Breast epithelium (tissue), 4 donors: ENCODE measurements at regions not wholly inside any gene's neighbourhood (a gene's known extent, or its start where the extent isn't known, plus 50 kb on each side); places are given as distances from the start of the nearest gene placed in this dataset.

Source experiments
- DNase-seq, 2 donors: peaks; one replicate each; pipeline ENCODE4 v3.0.0-alpha.2; 2019; ENCODE audit warnings: low spot score in 2 of 2
- H3K27ac ChIP-seq, 2 donors: fragments of 200-600 bp; sonication (generic) in 1 of 2; one replicate each; pipeline ENCODE4 v1.5.1; 2016 to 2019; ENCODE audit warnings: mild to moderate bottlenecking in 1 of 2
- H3K27me3 ChIP-seq, 2 donors: fragments of 200-600 bp; sonication (generic) in 1 of 2; one replicate each; pipeline versions ENCODE4 v1.5.1 to v1.6.0; 2017 to 2019; ENCODE audit warnings: control low read depth in 1 of 2, mild to moderate bottlenecking in 1 of 2
- H3K36me3 ChIP-seq: fragments of 200-600 bp; one replicate; pipeline ENCODE4 v1.5.1; 2019
- H3K4me1 ChIP-seq, 2 donors: fragments of 200-600 bp; sonication (generic); one replicate each; pipeline ENCODE4 v1.5.1; 2016 to 2019; ENCODE audit warnings: control low read depth in 1 of 2
- H3K4me3 ChIP-seq, 3 donors: fragments of 200-600 bp; sonication (generic); 1 replicate in 2 of 3; 2 replicates in 1 of 3; pipeline ENCODE4 v1.5.1; 2016 to 2019; ENCODE audit warnings: mild to moderate bottlenecking in 3 of 3, moderate library complexity in 2 of 3
- H3K9me3 ChIP-seq, 2 donors: fragments of 200-600 bp; sonication (generic) in 1 of 2; one replicate each; pipeline ENCODE4 v1.5.1; 2016 to 2019; ENCODE audit warnings: control low read depth in 1 of 2
- CTCF ChIP-seq, 3 donors: fragments of 450-650 bp; IDR thresholded peaks; one replicate each; pipeline ENCODE4 v1.5.1; 2016 to 2017; ENCODE audit warnings: antibody characterized with exemption in 3 of 3, mild to moderate bottlenecking in 3 of 3, moderate library complexity in 3 of 3
- POLR2A ChIP-seq: fragments of 450-650 bp; IDR thresholded peaks from one replicate; pipeline ENCODE4 v1.6.1; 2016; ENCODE audit warnings: antibody characterized with exemption, mild to moderate bottlenecking, moderate library complexity
- POLR2AphosphoS5 ChIP-seq, 3 donors: sonication (generic); formaldehyde crosslinking; IDR thresholded peaks; one replicate each; pipeline ENCODE4 v1.6.1; 2017; ENCODE audit warnings: antibody characterized with exemption in 3 of 3
- intact Hi-C: fragments of 100-400 bp; cut with DNase I; formaldehyde crosslinking; loops from one replicate; pipeline ENCODE4 v1.15.1; 2023; ENCODE audit warnings: low total_unique reads

- Histone ChIP-seq H3K4me3 (no peak overlapping the region), H3K27me3 (peaks cover 0 to 23% of the 10 kb centered on the region in 2 donors), H3K27ac (no peak overlapping the region), H3K36me3 (no peaks in the 10 kb centered on the region), H3K9me3 (no peaks in the 10 kb centered on the region), H3K4me1 (no peaks in the 10 kb centered on the region)
- intact Hi-C loops, result no loop called here
- DNase-seq, result no peak
- TF ChIP-seq POLR2A, result no peak
- no peak for TF ChIP-seq POLR2AphosphoS5 (IDR thresholded peaks at IDR 0.05)
- no peak for TF ChIP-seq CTCF (IDR thresholded peaks at IDR 0.05)
Measured at GRCh38 chr12:108008163-108008905, 120.8 kb upstream of the WSCD2 start.

GRCh38 chr12:108009442-108010070 is 119.5 kb upstream of the WSCD2 start:
- no peak overlapping the region for H3K4me3 ChIP-seq
- DNase-seq, result no peak
- peaks cover 0 to 23% of the 10 kb centered on the region in 2 donors for H3K27me3 ChIP-seq
- intact Hi-C loops, result no loop called here
- H3K9me3 ChIP-seq, result no peaks in the 10 kb centered on the region
- H3K27ac ChIP-seq, result no peak overlapping the region
- no peaks in the 10 kb centered on the region for H3K4me1 ChIP-seq
- TF ChIP-seq CTCF (IDR thresholded peaks at IDR 0.05) (no peak), POLR2A (no peak), POLR2AphosphoS5 (IDR thresholded peaks at IDR 0.05) (no peak)
- no peaks in the 10 kb centered on the region for H3K36me3 ChIP-seq

GRCh38 chr12:108016022-108016564 is 113.0 kb upstream of the WSCD2 start:
- no peaks in the 10 kb centered on the region for H3K9me3 ChIP-seq
- intact Hi-C loops, result no loop called here
- no peak overlapping the region for H3K27ac ChIP-seq
- no peaks in the 10 kb centered on the region for H3K4me1 ChIP-seq
- H3K36me3 ChIP-seq, result no peaks in the 10 kb centered on the region
- TF ChIP-seq CTCF (IDR thresholded peaks at IDR 0.05) (no peak), POLR2A (no peak), POLR2AphosphoS5 (IDR thresholded peaks at IDR 0.05) (no peak)
- H3K27me3 ChIP-seq, result no peaks in the 10 kb centered on the region
- no peak for DNase-seq
- no peak overlapping the region for H3K4me3 ChIP-seq

- DNase-seq, result no peak
- Histone ChIP-seq H3K4me1 (no peaks in the 10 kb centered on the region), H3K27ac (no peak overlapping the region), H3K4me3 (no peak overlapping the region), H3K27me3 (no peaks in the 10 kb centered on the region), H3K9me3 (no peaks in the 10 kb centered on the region), H3K36me3 (no peaks in the 10 kb centered on the region)
- TF ChIP-seq CTCF (IDR thresholded peaks at IDR 0.05), result no peak
- TF ChIP-seq POLR2A, result no peak
- no peak for TF ChIP-seq POLR2AphosphoS5 (IDR thresholded peaks at IDR 0.05)
- intact Hi-C loops, result no loop called here
Measured at GRCh38 chr12:108017472-108018057, 111.5 kb upstream of the WSCD2 start.

- TF ChIP-seq POLR2A, result no peak
- TF ChIP-seq POLR2AphosphoS5 (IDR thresholded peaks at IDR 0.05), result no peak
- TF ChIP-seq CTCF (IDR thresholded peaks at IDR 0.05), result no peak
- Histone ChIP-seq H3K27ac (no peak overlapping the region), H3K9me3 (no peaks in the 10 kb centered on the region), H3K27me3 (no peaks in the 10 kb centered on the region), H3K4me3 (no peak overlapping the region), H3K4me1 (no peaks in the 10 kb centered on the region), H3K36me3 (no peaks in the 10 kb centered on the region)
- DNase-seq, result no peak
- intact Hi-C loops, result no loop called here
Measured at GRCh38 chr12:108019862-108020261, 109.2 kb upstream of the WSCD2 start.
